OCI-LY3 (cell line): ENCODE measurements at regions not wholly inside any gene's neighbourhood (a gene's known extent, or its start where the extent isn't known, plus 50 kb on each side); places are given as distances from the start of the nearest gene placed in this dataset.
A peak's percentile ranks its signal among the peaks of the same experiment; 100 is the strongest.

ENCODE experiments used
- H2AFZ ChIP-seq: fragments of 200-600, 300-600 bp; shearing (Covaris generic); 2 replicates; pipeline ENCODE4 v1.6.0; 2014; ENCODE audit warnings: antibody characterized with exemption, low read depth, low read length
- H3K27ac ChIP-seq: fragments of 200-600, 300-600 bp; sonication (generic); 2 replicates; pipeline ENCODE4 v1.5.1; 2014; ENCODE audit warnings: mild to moderate bottlenecking, low read length, moderate library complexity, mixed read lengths
- H3K27me3 ChIP-seq: fragments of 200-600, 300-600 bp; sonication (generic); 2 replicates; pipeline ENCODE4 v1.6.1; 2014; ENCODE audit warnings: low read depth, low read length, mixed read lengths
- H3K36me3 ChIP-seq: fragments of 200-600, 300-600 bp; sonication (generic); replicated peaks from 2 replicates; pipeline ENCODE3; 2014; ENCODE audit warnings: low read depth, low read length, mixed read lengths
- H3K4me1 ChIP-seq: fragments of 300-600, 200-600 bp; sonication (generic); 2 replicates; pipeline ENCODE4 v1.6.1; 2014; ENCODE audit warnings: low read length, mixed read lengths
- H3K4me2 ChIP-seq: fragments of 200-600, 300-600 bp; sonication (generic); 2 replicates; pipeline ENCODE4 v1.6.1; 2014; ENCODE audit warnings: low read length, mixed read lengths
- H3K4me3 ChIP-seq: fragments of 300-600, 200-600 bp; sonication (generic); 2 replicates; pipeline ENCODE4 v1.5.1; 2014; ENCODE audit warnings: antibody characterized with exemption, mild to moderate bottlenecking, low read length, moderate library complexity
- H3K79me2 ChIP-seq: fragments of 300-600, 200-600 bp; shearing (Covaris generic); 2 replicates; pipeline ENCODE4 v1.6.1; 2014; ENCODE audit warnings: mild to moderate bottlenecking, low read length, mixed read lengths
- H3K9ac ChIP-seq: fragments of 300-600, 200-600 bp; shearing (Covaris generic); 2 replicates; pipeline ENCODE4 v1.6.0; 2014; ENCODE audit warnings: mild to moderate bottlenecking, low read length, moderate library complexity
- H3K9me3 ChIP-seq: fragments of 200-600, 300-600 bp; shearing (Covaris generic); 2 replicates; pipeline ENCODE4 v1.6.1; 2014; ENCODE audit warnings: low read length, mixed read lengths; ENCODE audit not compliant: insufficient read depth
- H4K20me1 ChIP-seq: fragments of 200-600, 300-600 bp; sonication (generic); 2 replicates; pipeline ENCODE4 v1.6.1; 2016; ENCODE audit warnings: low read length, mixed read lengths; ENCODE audit not compliant: insufficient read depth
- CTCF ChIP-seq: fragments of 200-600, 300-600 bp; sonication (generic); IDR thresholded peaks from 2 replicates; pipeline ENCODE4 v1.5.1; 2014; ENCODE audit warnings: antibody characterized with exemption, low read length, low read depth
- EZH2phosphoT487 ChIP-seq: fragments of 200-600 bp; shearing (Covaris generic); IDR thresholded peaks from 2 replicates; pipeline ENCODE4 v1.6.1; 2018; ENCODE audit warnings: antibody characterized with exemption, mixed run types, low read depth

- peak overlapping the region; percentile 89 for H3K4me2 ChIP-seq
- H3K9ac ChIP-seq, result peak overlapping the region; percentile 42
- peak overlapping the region; percentile 36; the same call in 1 of the 2 replicates for H3K27ac ChIP-seq
- H4K20me1 ChIP-seq, result no peaks in the 10 kb centered on the region
- H3K36me3 ChIP-seq, result no peaks in the 10 kb centered on the region
- TF ChIP-seq CTCF (no peak), EZH2phosphoT487 (no peak)
- H3K4me3 ChIP-seq, result peak overlapping the region; percentile 72
- peak overlapping the region; percentile 92 for H2AFZ ChIP-seq
- H3K79me2 ChIP-seq, result no peaks in the 10 kb centered on the region
- no peaks in the 10 kb centered on the region for H3K9me3 ChIP-seq
- peaks cover 21% of the 10 kb centered on the region for H3K4me1 ChIP-seq
- no peaks in the 10 kb centered on the region for H3K27me3 ChIP-seq
Measured at GRCh38 chr6:138592749-138593123, 93.4 kb upstream of the NHSL1 start.

GRCh38 chr6:138593124-138593877 lies 94.0 kb upstream of the NHSL1 start:
- Histone ChIP-seq H3K27ac (peak overlapping the region; percentile 36; the same call in 1 of the 2 replicates), H3K27me3 (no peaks in the 10 kb centered on the region), H3K4me3 (peak overlapping the region; percentile 72), H3K36me3 (no peaks in the 10 kb centered on the region), H3K9me3 (no peaks in the 10 kb centered on the region), H3K9ac (peak overlapping the region; percentile 42), H3K79me2 (no peaks in the 10 kb centered on the region), H3K4me1 (peaks cover 21% of the 10 kb centered on the region), H4K20me1 (no peaks in the 10 kb centered on the region), H2AFZ (peak overlapping the region; percentile 92), H3K4me2 (peak overlapping the region; percentile 89)
- TF ChIP-seq EZH2phosphoT487, result no peak
- no peak for TF ChIP-seq CTCF

DNA sequence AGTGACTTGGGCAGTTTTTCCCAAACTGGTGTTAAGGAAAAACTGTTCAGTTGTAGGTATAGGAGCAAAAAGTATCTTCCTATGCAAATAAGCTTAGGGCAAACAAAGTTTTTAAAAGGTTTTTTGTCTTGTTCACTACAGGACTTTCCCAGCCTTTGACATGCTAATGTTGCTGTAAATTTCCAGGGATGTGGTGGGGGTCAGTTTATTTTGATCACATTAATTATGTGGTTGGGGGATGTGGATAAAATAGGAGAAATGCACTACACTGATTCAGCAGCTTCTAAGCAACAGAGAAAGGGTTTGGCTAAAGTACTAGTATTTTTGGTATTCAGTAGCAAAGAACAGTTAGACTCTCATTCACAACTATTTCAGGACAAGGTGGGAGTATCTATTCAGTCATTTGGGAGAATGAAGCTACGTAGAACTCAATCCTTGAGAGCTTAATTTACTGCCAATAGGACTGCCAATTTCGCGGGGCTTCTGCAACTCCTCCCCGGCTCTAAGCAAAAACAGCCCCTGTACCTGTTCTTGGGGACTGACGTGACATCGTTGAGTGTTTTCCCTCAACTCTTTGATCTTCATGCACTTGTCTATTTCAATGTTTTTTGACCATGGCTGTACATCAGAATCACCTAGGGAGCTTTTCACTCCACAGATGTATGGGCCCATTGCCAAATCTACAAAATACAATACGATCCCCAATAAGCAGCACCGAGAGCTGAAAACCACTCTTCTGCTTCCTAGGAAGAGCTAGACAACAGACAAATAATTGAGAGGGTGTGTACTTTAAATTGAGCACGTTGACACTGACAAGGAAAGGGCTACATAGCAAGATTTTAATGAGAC lies 94.8 kb upstream of the NHSL1 start:
- Histone ChIP-seq H3K9ac (no peak overlapping the region), H3K79me2 (no peaks in the 10 kb centered on the region), H3K4me2 (peak overlapping the region; percentile 89; the same call in 1 of the 2 replicates), H3K9me3 (no peaks in the 10 kb centered on the region), H3K36me3 (no peaks in the 10 kb centered on the region), H3K27ac (no peak overlapping the region), H3K4me1 (peaks cover 21% of the 10 kb centered on the region), H4K20me1 (no peaks in the 10 kb centered on the region), H2AFZ (no peak overlapping the region), H3K4me3 (no peak overlapping the region), H3K27me3 (no peaks in the 10 kb centered on the region)
- TF ChIP-seq CTCF (no peak), EZH2phosphoT487 (no peak)

- Histone ChIP-seq H3K4me1 (peaks cover 21% of the 10 kb centered on the region), H3K9ac (no peak overlapping the region), H3K4me3 (no peak overlapping the region), H3K4me2 (no peak overlapping the region; the same call in 1 of the 2 replicates), H4K20me1 (no peaks in the 10 kb centered on the region), H3K36me3 (no peaks in the 10 kb centered on the region), H3K9me3 (no peaks in the 10 kb centered on the region), H3K79me2 (no peaks in the 10 kb centered on the region), H3K27ac (no peak overlapping the region), H2AFZ (no peak overlapping the region), H3K27me3 (no peaks in the 10 kb centered on the region)
- TF ChIP-seq CTCF (no peak), EZH2phosphoT487 (no peak)
Measured at GRCh38 chr6:138594758-138595140, 95.5 kb upstream of the NHSL1 start.
